Heart right ventricle (tissue), 16 donors: ENCODE measurements at regions not wholly inside any gene's neighbourhood (a gene's known extent, or its start where the extent isn't known, plus 50 kb on each side); places are given as distances from the start of the nearest gene placed in this dataset.

Source experiments
- ATAC-seq, 8 donors: fragments of 200-7000 bp; cut with Tn5 transposase; one replicate each; pipeline ENCODE4 v1.9.1; 2020; ENCODE audit warnings: mild to moderate bottlenecking in 8 of 8, moderate library complexity in 8 of 8, moderate number of reproducible peaks in 1 of 8
- DNase-seq, 2 donors: peaks; one replicate each; pipeline ENCODE4 v3.0.0-alpha.2; 2020
- H3K27ac ChIP-seq, 10 donors: fragments of 200-600 bp; sonication (generic) in 2 of 10; one replicate each; pipeline versions ENCODE4 v1.5.0 to v1.8.0; 2020 to 2022; ENCODE audit warnings: mild to moderate bottlenecking in 3 of 10
- H3K27me3 ChIP-seq, 7 donors: fragments of 200-600 bp; one replicate each; pipeline ENCODE4 v1.8.0; 2021 to 2022; ENCODE audit warnings: mild to moderate bottlenecking in 2 of 7
- H3K36me3 ChIP-seq, 9 donors: fragments of 200-600 bp; sonication (generic) in 1 of 9; one replicate each; pipeline versions ENCODE4 v1.5.0 to v1.8.0; 2020 to 2022; ENCODE audit warnings: mild to moderate bottlenecking in 2 of 9
- H3K4me1 ChIP-seq, 9 donors: fragments of 200-600 bp; sonication (generic) in 1 of 9; one replicate each; pipeline versions ENCODE4 v1.5.0 to v1.8.0; 2020 to 2022; ENCODE audit warnings: mild to moderate bottlenecking in 4 of 9
- H3K4me3 ChIP-seq, 10 donors: fragments of 200-600 bp; sonication (generic) in 2 of 10; one replicate each; pipeline versions ENCODE4 v1.5.0 to v1.8.0; 2020 to 2022; ENCODE audit warnings: mild to moderate bottlenecking in 7 of 10, moderate library complexity in 2 of 10
- H3K9me3 ChIP-seq, 11 donors: fragments of 200-600 bp in 10 of 11; sonication (generic) in 2 of 11; one replicate each; pipeline versions ENCODE4 v1.5.0 to v1.8.0; 2013 to 2022; ENCODE audit warnings: mild to moderate bottlenecking in 2 of 11, control low read depth in 1 of 11, moderate library complexity in 1 of 11
- WGBS, 2 donors: extraction: QIAGEN DNeasy Blood & Tissue Kit; methylation state at CpG; one replicate each; pipeline ENCODE4 v1.1.7; 2013; ENCODE audit warnings: inconsistent platforms in 1 of 2; 5-methylcytosine and 5-hydroxymethylcytosine counted together
- intact Hi-C, 10 donors: fragments of 100-400 bp; cut with DNase I; formaldehyde crosslinking; loops; one replicate each; pipeline versions ENCODE4 v1.11.1 to v1.14.2; 2022
- TF ChIP-seq, protein P1 (sequence below), 9 donors: fragments of 200-600 bp; sonication (generic) in 2 of 9; IDR thresholded peaks; one replicate each; pipeline versions ENCODE4 v1.5.0 to v1.8.0; 2021 to 2022; ENCODE audit warnings: antibody characterized with exemption in 9 of 9, mild to moderate bottlenecking in 5 of 9, moderate library complexity in 1 of 9
- donor health status: Arrhythmogenic right ventricular cardiomyopathy.
- donor health status: ischemic (EF 13 %, LVEDD 7.1; RV severe dilation, severe dysfunction).
- donor health status: healthy with polysubstance abuse.
- donor health status: DM: no; HTN: yes; CAD: no.
- donor health status: DM: no; HTN: no; CAD: no.
- donor health status: ischemic (EF 25% LVEDD 6.9; RV normal size, moderate dysfunction).
- donor health status: ischemic (EF 25% LVEDD 5.7; RV mildly dilated, moderate dysfunction).
- donor health status: healthy.
- donor health status: DM: yes; HTN: yes; CAD: no.
- donor health status: Ischemic cardiomyopathy.
- donor health status: ischemic (EF 35%, LVEDD 5.7; RV mildly dilated, moderate dysfunction).
- donor health status: nonischemic (EF 11% LVEDD 7.7; RV severe dilation, severe dysfunction).
- donor health status: DM: yes; HTN: yes; CAD: no.
- donor health status: PGD.
- donor health status: ischemic (EF 29% LVEDD 5.4; RV normal size, mild dysfunction).
- donor health status: nonischemic (EF 23%, LVEDD 6.1; RV moderate dilation, normal function).

DNA sequence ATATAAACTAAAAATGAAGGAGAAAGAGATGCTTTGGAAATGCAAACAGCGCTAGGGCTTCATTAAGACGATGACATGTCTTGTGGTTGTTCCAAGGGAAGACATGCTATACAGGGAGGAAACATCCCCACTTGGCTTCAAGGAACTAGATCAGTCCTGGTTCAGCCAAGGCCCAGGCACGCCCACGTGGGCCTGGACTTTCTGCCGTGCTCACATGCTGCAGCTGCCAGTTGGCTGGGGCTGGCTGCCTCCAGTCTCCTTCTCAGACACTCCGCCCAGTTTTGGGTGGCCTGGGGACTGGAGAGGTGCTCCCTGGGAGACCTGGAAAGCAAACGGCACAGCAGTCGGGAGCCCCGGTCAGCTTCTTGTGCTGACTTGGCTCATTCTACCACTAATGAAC lies 109.6 kb downstream of the GLI2 start:
- H3K4me1 ChIP-seq = peaks cover 0 to 8% (median 0%) of the 10 kb centered on the region in 9 donors
- no peak overlapping the region for H3K4me3 ChIP-seq
- TF ChIP-seq, protein P1, sequence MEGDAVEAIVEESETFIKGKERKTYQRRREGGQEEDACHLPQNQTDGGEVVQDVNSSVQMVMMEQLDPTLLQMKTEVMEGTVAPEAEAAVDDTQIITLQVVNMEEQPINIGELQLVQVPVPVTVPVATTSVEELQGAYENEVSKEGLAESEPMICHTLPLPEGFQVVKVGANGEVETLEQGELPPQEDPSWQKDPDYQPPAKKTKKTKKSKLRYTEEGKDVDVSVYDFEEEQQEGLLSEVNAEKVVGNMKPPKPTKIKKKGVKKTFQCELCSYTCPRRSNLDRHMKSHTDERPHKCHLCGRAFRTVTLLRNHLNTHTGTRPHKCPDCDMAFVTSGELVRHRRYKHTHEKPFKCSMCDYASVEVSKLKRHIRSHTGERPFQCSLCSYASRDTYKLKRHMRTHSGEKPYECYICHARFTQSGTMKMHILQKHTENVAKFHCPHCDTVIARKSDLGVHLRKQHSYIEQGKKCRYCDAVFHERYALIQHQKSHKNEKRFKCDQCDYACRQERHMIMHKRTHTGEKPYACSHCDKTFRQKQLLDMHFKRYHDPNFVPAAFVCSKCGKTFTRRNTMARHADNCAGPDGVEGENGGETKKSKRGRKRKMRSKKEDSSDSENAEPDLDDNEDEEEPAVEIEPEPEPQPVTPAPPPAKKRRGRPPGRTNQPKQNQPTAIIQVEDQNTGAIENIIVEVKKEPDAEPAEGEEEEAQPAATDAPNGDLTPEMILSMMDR (IDR thresholded peaks at IDR 0.05) = no peak
- peaks cover 0 to 11% (median 0%) of the 10 kb centered on the region in 7 donors for H3K27me3 ChIP-seq
- H3K9me3 ChIP-seq = peaks cover 0 to 20% (median 10%) of the 10 kb centered on the region in 11 donors
- intact Hi-C loops = no loop called here
- ATAC-seq (peak; percentile 49 to 85 (median 69)), DNase-seq (peak in 1 of 2 donors; percentile 62)
- no peaks in the 10 kb centered on the region for H3K36me3 ChIP-seq
- WGBS, 2 donors = 75% methylated on average over 9 of the region's 9 CpGs
- H3K27ac ChIP-seq = no peak overlapping the region

DNA sequence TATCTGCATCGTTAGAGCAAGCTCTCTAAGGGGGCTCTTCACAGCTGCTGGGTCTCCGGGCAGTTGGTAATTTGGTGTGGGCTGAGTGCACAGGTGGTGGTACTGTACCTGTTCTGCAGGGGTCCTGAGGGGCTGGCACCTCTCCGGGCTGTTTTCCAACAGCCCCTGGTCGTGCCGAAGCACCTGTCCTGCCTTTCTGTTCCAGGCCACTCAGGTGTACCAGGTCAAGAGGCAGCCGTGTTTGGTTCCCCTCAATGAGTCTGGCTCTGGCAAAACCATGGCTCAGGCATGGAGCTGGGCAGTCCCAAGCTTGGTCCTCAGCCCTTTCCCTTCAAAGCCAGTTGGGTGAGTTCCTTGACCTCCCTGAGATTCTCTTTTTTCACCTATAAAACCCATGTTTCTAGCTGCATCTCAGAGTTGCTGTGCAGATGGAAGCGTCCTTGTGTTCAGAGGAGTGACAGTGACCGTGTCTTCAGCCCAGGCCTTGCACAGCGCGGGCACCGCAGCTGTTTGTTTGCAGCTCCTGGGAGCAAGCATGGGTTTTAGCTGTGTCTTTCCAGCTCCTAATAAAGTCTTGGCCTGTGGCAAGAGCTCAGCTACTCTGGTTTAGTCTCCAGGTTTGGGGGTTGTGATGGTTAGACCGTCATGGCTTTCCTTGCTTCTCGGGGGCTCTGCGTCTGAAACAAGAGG lies 110.9 kb downstream of the GLI2 start:
- H3K4me1 ChIP-seq = peaks cover 0 to 8% (median 0%) of the 10 kb centered on the region in 9 donors
- no peak overlapping the region for H3K27ac ChIP-seq
- no peak for ATAC-seq
- DNase-seq = no peak
- H3K9me3 ChIP-seq = peaks cover 0 to 23% (median 10%) of the 10 kb centered on the region in 11 donors
- WGBS, 2 donors = 92 to 93% methylated on average over 14 of the region's 14 CpGs
- intact Hi-C loops = no loop called here
- H3K4me3 ChIP-seq = no peak overlapping the region
- TF ChIP-seq, protein P1 (IDR thresholded peaks at IDR 0.05) = no peak
- no peaks in the 10 kb centered on the region for H3K36me3 ChIP-seq
- peaks cover 0 to 11% (median 0%) of the 10 kb centered on the region in 7 donors for H3K27me3 ChIP-seq

DNA sequence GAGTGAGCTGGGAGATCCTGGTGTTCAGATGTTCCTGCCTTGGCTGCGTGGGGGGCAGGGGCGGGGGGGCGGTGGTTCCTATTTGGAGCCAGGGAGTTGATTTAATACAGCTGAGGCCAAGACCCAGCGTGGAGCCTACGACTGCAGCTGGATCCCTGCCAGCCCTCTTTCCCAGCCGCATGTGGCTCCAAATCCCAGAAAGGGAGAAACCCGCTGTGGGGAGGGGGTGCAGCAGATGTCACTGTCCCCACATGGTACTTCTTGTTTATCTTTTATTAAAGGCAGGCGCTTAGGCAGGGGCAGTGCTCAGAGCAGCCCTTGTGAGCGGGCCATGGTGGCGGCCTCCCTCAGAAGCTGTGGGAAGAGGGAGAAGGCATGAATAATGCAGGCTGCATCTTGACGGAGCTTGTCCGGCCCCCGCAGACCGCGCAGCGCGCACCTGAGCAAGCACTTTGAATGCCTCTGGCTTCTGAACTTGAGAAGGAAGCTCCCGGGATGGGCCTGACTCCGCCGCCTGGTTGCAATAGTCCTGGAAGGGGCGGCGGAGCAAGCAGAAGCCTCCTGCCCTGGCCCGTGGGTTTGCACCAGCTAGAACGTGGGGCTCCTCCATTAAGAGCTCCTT lies 112.1 kb downstream of the GLI2 start:
- H3K27me3 ChIP-seq = peaks cover 0 to 11% (median 0%) of the 10 kb centered on the region in 7 donors
- no peak for DNase-seq
- WGBS, 2 donors = 67% methylated on average over 24 of the region's 24 CpGs

DNA sequence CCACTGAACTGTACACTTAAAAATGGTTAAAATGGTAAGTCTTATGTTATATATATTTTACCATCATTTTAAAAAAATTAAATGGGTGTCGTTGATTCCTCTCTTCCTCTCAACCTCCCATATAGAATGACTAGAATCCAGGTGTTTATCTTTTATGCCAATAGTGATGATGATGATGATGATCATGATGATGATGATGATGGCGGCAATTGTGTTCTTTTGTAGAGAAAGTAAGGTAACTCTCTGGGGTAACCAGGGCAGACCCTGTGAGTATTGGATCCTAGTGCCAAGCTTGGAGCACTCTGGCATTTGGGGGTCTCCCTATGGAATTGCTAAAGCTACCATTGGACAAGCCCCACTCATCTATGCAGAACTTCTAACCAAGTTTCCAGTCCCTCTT lies 113.6 kb downstream of the GLI2 start:
- peaks cover 0 to 11% (median 0%) of the 10 kb centered on the region in 7 donors for H3K27me3 ChIP-seq
- intact Hi-C loops = no loop called here
- no peaks in the 10 kb centered on the region for H3K36me3 ChIP-seq
- H3K4me3 ChIP-seq = no peak overlapping the region
- no peak for ATAC-seq
- no peak overlapping the region for H3K27ac ChIP-seq
- H3K9me3 ChIP-seq = peaks cover 0 to 23% (median 10%) of the 10 kb centered on the region in 11 donors
- TF ChIP-seq, protein P1 (IDR thresholded peaks at IDR 0.05) = no peak
- H3K4me1 ChIP-seq = no peaks in the 10 kb centered on the region
- DNase-seq = no peak
- WGBS, 2 donors = 94 to 96% methylated on average over 2 of the region's 2 CpGs

More for the DNA sequence above, 112.1 kb downstream of the GLI2 start:
- intact Hi-C loops = no loop called here
- Histone ChIP-seq H3K27ac (no peak overlapping the region), H3K4me1 (peaks cover 0 to 3% (median 0%) of the 10 kb centered on the region in 9 donors), H3K36me3 (no peaks in the 10 kb centered on the region), H3K4me3 (no peak overlapping the region), H3K9me3 (peaks cover 0 to 23% (median 10%) of the 10 kb centered on the region in 11 donors)
- TF ChIP-seq, protein P1 (IDR thresholded peaks at IDR 0.05) = no peak
- ATAC-seq = no peak
